ELF-1 (cell line): ENCODE measurements at regions not wholly inside any gene's neighbourhood (a gene's known extent, or its start where the extent isn't known, plus 50 kb on each side); places are given as distances from the start of the nearest gene placed in this dataset.
"Not testable (repeated sequence)": the region's sequence is repeated elsewhere in the genome, so short reads cannot be mapped to it uniquely, and the experiment has no call there.

ENCODE experiments used
- DNase-seq: peaks from one replicate; pipeline ENCODE4 v3.0.0-alpha.2; 2016; ENCODE audit warnings: low read depth, low spot score

- peak; percentile 53 for DNase-seq
Observed at GRCh38 chr2:219726916-219727315, 99.5 kb downstream of the SLC4A3 start.

- DNase-seq = no peak
Observed at GRCh38 chr2:219727771-219728429, 100.5 kb downstream of the SLC4A3 start.

GRCh38 chr2:219728991-219729487, 101.6 kb downstream of the SLC4A3 start:
- no peak for DNase-seq

- no peak for DNase-seq
Observed at GRCh38 chr2:219731173-219731572, 103.7 kb downstream of the SLC4A3 start.

- no peak for DNase-seq
Observed at GRCh38 chr2:219733106-219733505, 105.7 kb downstream of the SLC4A3 start.

DNA sequence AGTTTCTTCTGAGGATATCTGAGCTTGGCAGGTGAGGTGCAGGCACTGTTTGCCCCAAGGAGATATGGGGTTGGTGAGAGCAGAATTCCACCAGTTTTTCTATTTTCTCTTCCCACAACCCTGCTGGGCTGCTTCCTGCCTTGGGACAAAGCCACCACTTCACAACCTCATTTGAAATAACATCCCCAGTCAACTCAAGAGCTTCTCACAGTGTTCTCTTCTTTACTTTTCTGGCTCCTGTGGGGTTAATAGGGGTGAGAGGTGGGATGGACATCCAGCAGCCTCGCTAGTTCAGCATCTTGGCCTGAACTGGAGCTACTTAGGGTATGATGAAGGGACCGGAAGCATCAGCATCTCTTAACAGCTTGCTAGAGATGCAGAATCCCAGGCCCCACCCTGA, 106.3 kb downstream of the SLC4A3 start:
- DNase-seq = no peak

DNA sequence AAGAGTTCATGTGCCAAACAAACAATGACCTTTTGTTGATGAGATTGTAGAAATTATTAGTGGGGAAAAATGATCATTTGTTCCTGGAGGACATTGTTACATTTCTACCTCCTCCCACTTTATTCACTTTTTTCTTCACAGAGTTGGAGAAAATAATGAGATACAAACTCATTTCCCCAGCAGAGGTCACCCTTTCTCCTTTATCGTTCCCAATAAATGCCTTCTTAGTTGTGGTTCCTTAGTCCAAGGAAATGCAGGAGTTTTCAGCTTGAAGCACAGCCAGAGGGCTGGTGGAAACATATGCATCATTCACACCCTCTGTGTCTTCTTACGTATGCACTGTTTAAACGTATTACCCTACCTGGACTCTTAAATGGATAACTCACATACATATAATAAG, 108.8 kb downstream of the SLC4A3 start:
- DNase-seq = peak; percentile 55

GRCh38 chr2:219737270-219737691, 109.9 kb downstream of the SLC4A3 start:
- peak; percentile 39 for DNase-seq

DNA sequence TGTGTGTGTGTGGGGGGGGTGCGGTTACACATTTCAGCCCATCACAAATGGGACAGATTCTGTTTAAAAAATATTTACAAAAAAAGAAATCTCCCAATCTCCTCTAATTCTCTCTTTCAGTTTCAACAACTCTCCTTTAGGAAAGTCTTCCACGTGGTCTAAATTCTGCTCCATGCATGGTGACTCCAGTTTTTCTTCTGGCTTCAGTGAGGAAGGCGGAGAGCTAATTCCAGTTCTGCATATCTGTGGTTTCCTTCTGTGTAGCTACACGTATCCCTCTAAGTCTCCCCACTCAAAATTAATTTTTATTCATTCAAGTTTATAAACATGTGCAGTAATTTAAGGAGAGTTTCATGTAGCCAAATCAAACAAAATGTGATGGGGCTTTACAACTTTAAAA, 111.6 kb downstream of the SLC4A3 start:
- no peak for DNase-seq

DNA sequence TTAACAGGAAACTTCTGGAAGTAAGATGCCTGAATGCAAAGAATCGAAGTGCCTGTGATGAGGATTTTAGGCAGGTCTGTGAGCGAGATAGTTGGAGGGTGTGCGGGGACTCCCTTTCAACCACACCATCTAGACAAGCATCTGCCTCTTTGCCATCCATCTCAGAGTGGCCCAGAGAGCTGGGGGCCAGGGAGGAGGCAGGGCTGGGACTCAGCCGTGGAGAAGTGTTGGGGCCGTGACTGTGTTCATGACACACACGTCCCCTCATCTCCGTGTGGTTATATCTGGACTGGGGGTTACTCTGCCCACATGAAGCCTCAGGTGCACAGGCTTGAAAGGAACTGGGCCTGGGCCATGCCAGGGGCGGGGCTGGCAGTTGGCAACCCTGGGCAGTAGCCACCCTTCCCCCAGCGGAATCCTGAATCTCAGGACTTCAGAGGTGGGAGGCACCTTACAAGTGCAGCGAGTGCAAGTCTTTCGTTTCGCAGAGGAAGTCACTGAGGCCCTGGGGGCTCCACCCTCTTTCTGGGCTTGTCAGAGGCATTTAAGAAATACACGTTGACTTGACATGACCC, 112.5 kb downstream of the SLC4A3 start:
- DNase-seq = no peak

- no peak for DNase-seq
Observed at GRCh38 chr2:219743548-219743947, 116.1 kb downstream of the SLC4A3 start.

DNA sequence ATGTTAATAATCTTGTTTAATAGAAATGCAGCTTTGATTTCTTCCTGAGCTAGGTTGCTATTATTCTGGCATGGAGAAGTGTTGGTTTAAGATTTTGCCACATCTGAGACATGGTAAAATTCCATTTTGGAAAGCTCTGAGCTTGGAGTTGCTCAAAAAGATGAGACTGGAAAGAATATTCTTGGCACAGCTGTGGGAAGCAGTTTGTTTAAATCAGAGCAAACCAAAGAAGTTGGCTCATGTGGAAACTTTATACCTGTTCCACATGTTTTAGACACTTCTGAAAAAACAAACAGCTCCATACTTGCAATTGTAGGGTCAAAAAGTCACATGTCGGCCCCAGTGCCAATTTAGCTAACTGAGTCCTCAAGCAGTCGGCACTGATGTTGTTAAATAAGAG, 116.6 kb downstream of the SLC4A3 start:
- no peak for DNase-seq

- no peak for DNase-seq
Observed at GRCh38 chr2:219744600-219744999, 117.2 kb downstream of the SLC4A3 start.

DNA sequence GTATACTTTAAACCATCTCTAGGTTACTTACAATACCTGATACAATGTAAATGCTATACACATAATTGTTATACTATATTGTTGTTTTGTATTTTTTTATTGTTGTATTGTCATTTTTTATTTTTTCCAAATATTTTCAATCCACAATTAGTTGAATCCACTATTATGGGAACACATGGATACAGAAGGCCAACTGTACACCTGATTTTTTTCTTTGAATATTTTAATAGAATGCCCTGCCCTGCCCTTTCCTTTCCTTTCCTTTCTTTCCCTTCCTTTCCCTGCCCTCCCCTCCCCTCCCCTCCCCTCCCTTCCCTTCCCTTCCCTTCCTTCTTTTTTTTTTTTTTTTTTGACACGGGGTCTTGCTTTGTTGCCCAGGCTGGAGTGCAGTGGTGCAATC, 120.2 kb downstream of the SLC4A3 start:
- DNase-seq = no peak

GRCh38 chr2:219748671-219749570, 121.5 kb downstream of the SLC4A3 start:
- no peak for DNase-seq

DNA sequence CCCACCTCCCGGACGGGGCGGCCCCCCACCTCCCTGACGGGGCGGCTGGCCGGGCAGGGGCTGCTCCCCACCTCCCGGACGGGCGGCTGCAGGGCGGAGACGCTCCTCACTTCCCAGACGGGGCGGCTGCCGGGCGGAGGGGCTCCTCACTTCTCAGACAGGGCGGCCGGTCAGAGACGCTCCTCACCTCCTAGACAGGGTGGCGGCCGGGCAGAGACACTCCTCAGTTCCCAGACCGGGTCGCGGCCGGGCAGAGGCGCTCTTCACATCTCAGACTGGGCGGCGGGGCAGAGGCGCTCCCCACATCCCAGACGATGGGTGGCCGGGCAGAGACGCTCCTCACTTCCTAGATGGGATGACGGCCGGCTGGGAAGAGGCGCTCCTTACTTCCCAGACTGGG, 123.7 kb downstream of the SLC4A3 start:
- not testable (repeated sequence) for DNase-seq

DNA sequence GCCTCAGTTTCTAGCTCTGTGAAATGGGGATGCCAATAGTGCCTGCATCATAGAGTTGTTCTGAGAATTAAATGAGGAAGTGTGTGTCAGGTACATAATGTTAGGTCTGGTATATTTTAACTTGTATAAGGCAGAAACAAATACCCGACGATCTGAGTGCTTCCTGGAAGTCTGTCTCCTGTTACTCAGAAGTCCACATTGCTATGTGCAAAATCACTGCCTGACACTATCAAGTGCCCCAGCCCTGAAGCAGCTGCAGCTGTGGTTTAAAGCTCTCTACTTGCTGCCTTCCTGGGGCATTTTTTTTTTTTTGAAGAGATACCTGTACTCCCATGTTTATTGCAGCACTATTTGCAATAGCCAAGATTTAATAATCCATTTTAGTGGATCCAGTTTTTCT, 125.3 kb downstream of the SLC4A3 start:
- no peak for DNase-seq

- no peak for DNase-seq
Observed at GRCh38 chr2:219758907-219759680, 131.7 kb downstream of the SLC4A3 start.

DNA sequence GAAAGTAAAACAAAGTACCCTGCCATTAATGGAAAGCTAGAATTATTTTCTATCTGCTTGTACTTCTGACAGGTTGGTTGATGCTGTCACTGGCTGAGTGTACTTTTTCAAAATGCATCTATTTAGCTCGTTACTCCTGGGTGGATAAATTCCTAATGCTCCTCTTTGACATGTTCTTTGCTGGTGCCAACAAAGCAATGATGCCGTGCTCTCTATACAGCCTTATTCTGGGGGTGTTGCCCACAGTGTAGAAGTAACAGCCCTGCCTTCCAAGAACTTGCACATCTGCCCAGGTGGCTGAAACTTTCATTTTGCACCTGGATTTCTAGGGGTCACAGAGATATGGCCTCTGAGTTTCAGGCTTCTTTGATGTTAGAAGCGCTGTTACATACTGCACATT, 132.4 kb downstream of the SLC4A3 start:
- DNase-seq = no peak

DNA sequence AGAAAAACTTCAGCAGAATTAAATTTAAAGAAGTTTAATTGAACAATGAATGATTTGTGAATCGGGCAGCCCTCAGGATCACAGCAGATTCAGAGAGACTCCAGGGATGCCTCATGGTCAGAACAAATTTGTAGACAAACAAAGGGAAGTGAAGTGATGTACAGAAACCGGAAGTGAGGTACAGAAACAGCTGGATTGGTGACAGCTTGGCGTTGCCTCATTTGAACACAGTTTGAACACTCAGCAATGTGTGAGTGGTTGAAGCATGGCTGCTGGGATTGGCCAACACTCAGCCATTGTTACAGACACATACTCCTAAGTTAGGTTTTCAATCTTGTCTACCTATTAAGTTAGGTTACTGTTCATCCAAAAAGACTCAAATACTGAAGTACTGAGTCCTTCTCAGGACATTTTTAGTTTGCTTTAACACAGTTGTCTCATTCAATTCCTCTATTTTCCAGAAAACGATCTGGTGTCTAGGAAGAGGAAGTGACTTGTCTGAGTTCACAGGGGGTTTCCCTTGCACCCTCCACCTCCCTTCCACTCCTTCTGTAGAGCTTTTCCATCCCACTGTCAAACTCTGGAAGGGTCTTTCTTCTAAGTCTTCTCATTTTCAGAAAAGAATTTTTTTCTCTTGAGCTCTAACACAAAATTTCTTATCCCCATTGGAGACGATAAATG, 137.9 kb downstream of the SLC4A3 start:
- DNase-seq = no peak

DNA sequence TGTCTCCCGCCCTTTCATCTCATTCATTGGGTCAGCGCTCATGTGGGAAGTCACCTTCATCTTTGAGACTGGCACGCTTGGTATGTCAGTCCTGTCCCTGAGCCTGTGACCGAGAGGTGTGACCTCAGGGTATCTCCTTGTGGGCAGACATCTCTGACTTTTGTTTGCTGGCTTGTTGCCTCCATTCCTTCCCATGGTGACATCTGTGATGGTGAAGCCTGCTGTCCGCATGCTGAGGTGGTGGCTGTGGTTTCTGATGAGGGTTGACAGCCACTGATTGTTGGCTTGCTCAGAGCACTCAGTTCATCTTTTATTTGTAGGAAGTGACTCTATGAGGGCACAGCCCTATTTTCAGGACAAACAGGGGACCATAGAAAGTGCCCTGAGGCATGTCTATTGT, 139.2 kb downstream of the SLC4A3 start:
- no peak for DNase-seq
